Esophagus squamous epithelium (tissue), 4 donors: ENCODE measurements at regions not wholly inside any gene's neighbourhood (a gene's known extent, or its start where the extent isn't known, plus 50 kb on each side); places are given as distances from the start of the nearest gene placed in this dataset.

Experiments
- POLR2A ChIP-seq, 4 donors: fragments of 450-650 bp; IDR thresholded peaks; one replicate each; pipeline ENCODE4 v1.6.1; 2017; ENCODE audit warnings: antibody characterized with exemption in 4 of 4, mild to moderate bottlenecking in 4 of 4, moderate library complexity in 3 of 4
- TF ChIP-seq, protein P1 (sequence below), 6 experiments: fragments of 450-650 bp in 4 of 6; fragments of 200-600 bp in 2 of 6; sonication (generic) in 2 of 6; IDR thresholded peaks; one replicate each; pipeline ENCODE4 v1.5.1; 2016 to 2019; ENCODE audit warnings: antibody characterized with exemption in 6 of 6, mild to moderate bottlenecking in 4 of 6, moderate library complexity in 4 of 6

- TF ChIP-seq, protein P1, sequence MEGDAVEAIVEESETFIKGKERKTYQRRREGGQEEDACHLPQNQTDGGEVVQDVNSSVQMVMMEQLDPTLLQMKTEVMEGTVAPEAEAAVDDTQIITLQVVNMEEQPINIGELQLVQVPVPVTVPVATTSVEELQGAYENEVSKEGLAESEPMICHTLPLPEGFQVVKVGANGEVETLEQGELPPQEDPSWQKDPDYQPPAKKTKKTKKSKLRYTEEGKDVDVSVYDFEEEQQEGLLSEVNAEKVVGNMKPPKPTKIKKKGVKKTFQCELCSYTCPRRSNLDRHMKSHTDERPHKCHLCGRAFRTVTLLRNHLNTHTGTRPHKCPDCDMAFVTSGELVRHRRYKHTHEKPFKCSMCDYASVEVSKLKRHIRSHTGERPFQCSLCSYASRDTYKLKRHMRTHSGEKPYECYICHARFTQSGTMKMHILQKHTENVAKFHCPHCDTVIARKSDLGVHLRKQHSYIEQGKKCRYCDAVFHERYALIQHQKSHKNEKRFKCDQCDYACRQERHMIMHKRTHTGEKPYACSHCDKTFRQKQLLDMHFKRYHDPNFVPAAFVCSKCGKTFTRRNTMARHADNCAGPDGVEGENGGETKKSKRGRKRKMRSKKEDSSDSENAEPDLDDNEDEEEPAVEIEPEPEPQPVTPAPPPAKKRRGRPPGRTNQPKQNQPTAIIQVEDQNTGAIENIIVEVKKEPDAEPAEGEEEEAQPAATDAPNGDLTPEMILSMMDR (IDR thresholded peaks at IDR 0.05), result no peak
- TF ChIP-seq POLR2A (IDR thresholded peaks at IDR 0.05), result no peak
Observed at GRCh38 chr1:29408831-29409605, 172.7 kb downstream of the PTPRU start.
